Gastroesophageal sphincter (tissue), 4 donors: ENCODE measurements at regions not wholly inside any gene's neighbourhood (a gene's known extent, or its start where the extent isn't known, plus 50 kb on each side); places are given as distances from the start of the nearest gene placed in this dataset.

Source experiments
- ATAC-seq: fragments of 150-250 bp; one replicate; pipeline ENCODE4 v1.9.1; 2016; ENCODE audit warnings: mild to moderate bottlenecking, moderate library complexity
- H3K27ac ChIP-seq, 4 donors: fragments of 200-600 bp; sonication (generic) in 3 of 4; 1 replicate in 3 of 4; 2 replicates in 1 of 4; pipeline ENCODE4 v1.5.1; 2016 to 2019
- H3K27me3 ChIP-seq: fragments of 200-600 bp; sonication (generic); one replicate; pipeline ENCODE4 v1.5.1; 2019
- H3K36me3 ChIP-seq, 2 donors: fragments of 200-600 bp; sonication (generic); one replicate each; pipeline ENCODE4 v1.5.1; 2019; ENCODE audit warnings: control low read depth in 1 of 2
- H3K4me1 ChIP-seq, 3 donors: fragments of 200-600 bp; sonication (generic); 1 replicate in 2 of 3; 2 replicates in 1 of 3; pipeline ENCODE4 v1.5.1; 2016 to 2019; ENCODE audit warnings: control low read depth in 2 of 3
- H3K4me3 ChIP-seq, 2 donors: fragments of 200-600 bp; sonication (generic); one replicate each; pipeline ENCODE4 v1.5.1; 2019; ENCODE audit warnings: mild to moderate bottlenecking in 1 of 2, moderate library complexity in 1 of 2
- H3K9me3 ChIP-seq, 3 donors: fragments of 200-600 bp; sonication (generic); one replicate each; pipeline ENCODE4 v1.5.1; 2017 to 2019; ENCODE audit warnings: control low read depth in 2 of 3
- CTCF ChIP-seq, 4 experiments: fragments of 200-600 bp in 2 of 4; fragments of 450-650 bp in 2 of 4; sonication (generic) in 1 of 4; IDR thresholded peaks; one replicate each; pipeline ENCODE4 v1.5.1; 2017 to 2019; ENCODE audit warnings: antibody characterized with exemption in 4 of 4, mild to moderate bottlenecking in 2 of 4, moderate library complexity in 2 of 4
- EP300 ChIP-seq: sonication (generic); formaldehyde crosslinking; IDR thresholded peaks from one replicate; pipeline ENCODE4 v1.6.1; 2017; ENCODE audit warnings: antibody characterized with exemption, mild to moderate bottlenecking
- POLR2A ChIP-seq, 2 donors: fragments of 450-650 bp; IDR thresholded peaks; one replicate each; pipeline ENCODE4 v1.6.1; 2017; ENCODE audit warnings: antibody characterized with exemption in 2 of 2, mild to moderate bottlenecking in 2 of 2, moderate library complexity in 1 of 2
- POLR2AphosphoS5 ChIP-seq: sonication (generic); formaldehyde crosslinking; IDR thresholded peaks from one replicate; pipeline ENCODE4 v1.6.1; 2017; ENCODE audit warnings: antibody characterized with exemption
- WGBS, 2 donors: methylation state at CpG; one replicate each; pipeline ENCODE4 v1.1.5; 2018; ENCODE audit warnings: low coverage in 1 of 2; 5-methylcytosine and 5-hydroxymethylcytosine counted together

- no peak for ATAC-seq
- no peaks in the 10 kb centered on the region for H3K9me3 ChIP-seq
- H3K27ac ChIP-seq, result no peak overlapping the region
- no peaks in the 10 kb centered on the region for H3K36me3 ChIP-seq
- no peaks in the 10 kb centered on the region for H3K4me1 ChIP-seq
- no peaks in the 10 kb centered on the region for H3K27me3 ChIP-seq
- WGBS, 2 donors, result 71 to 77% methylated on average over 2 to 3 of the region's 3 CpGs
- no peak overlapping the region for H3K4me3 ChIP-seq
- TF ChIP-seq CTCF (IDR thresholded peaks at IDR 0.05) (no peak), POLR2A (IDR thresholded peaks at IDR 0.05) (no peak), EP300 (no peak), POLR2AphosphoS5 (no peak)
Measured at GRCh38 chr12:84222841-84223240, 689.8 kb downstream of the SLC6A15 start.

- Histone ChIP-seq H3K27me3 (no peaks in the 10 kb centered on the region), H3K27ac (no peak overlapping the region), H3K4me3 (no peak overlapping the region), H3K9me3 (no peaks in the 10 kb centered on the region), H3K4me1 (no peaks in the 10 kb centered on the region), H3K36me3 (no peaks in the 10 kb centered on the region)
- ATAC-seq, result no peak
- TF ChIP-seq EP300 (no peak), POLR2A (IDR thresholded peaks at IDR 0.05) (no peak), CTCF (IDR thresholded peaks at IDR 0.05) (no peak), POLR2AphosphoS5 (no peak)
- whole genome bisulfite sequencing, 2 donors, result 55 to 66% methylated on average over 1 of the region's 1 CpG
Measured at GRCh38 chr12:84218406-84218805, 694.2 kb downstream of the SLC6A15 start.

- no peaks in the 10 kb centered on the region for H3K27me3 ChIP-seq
- no peaks in the 10 kb centered on the region for H3K9me3 ChIP-seq
- WGBS, 2 donors, result 49% methylated on average over 2 of the region's 2 CpGs; no CpG with 5 or more reads in 1 of the 2 donors
- no peak for TF ChIP-seq EP300
- no peak for TF ChIP-seq POLR2AphosphoS5
- no peak for TF ChIP-seq POLR2A (IDR thresholded peaks at IDR 0.05)
- TF ChIP-seq CTCF (IDR thresholded peaks at IDR 0.05), result no peak
- H3K4me3 ChIP-seq, result no peak overlapping the region
- no peak for ATAC-seq
- H3K27ac ChIP-seq, result no peak overlapping the region
- H3K4me1 ChIP-seq, result no peaks in the 10 kb centered on the region
- H3K36me3 ChIP-seq, result no peaks in the 10 kb centered on the region
Measured at GRCh38 chr12:84201976-84202375, 710.6 kb downstream of the SLC6A15 start.

GRCh38 chr12:84198294-84198946 is 714.2 kb downstream of the SLC6A15 start:
- 56 to 58% methylated on average over 6 of the region's 6 CpGs for WGBS, 2 donors
- no peak overlapping the region for H3K4me3 ChIP-seq
- H3K9me3 ChIP-seq, result peaks cover 0 to 15% (median 0%) of the 10 kb centered on the region in 3 donors
- H3K4me1 ChIP-seq, result no peaks in the 10 kb centered on the region
- H3K27me3 ChIP-seq, result no peaks in the 10 kb centered on the region
- TF ChIP-seq POLR2A (IDR thresholded peaks at IDR 0.05), result no peak
- TF ChIP-seq POLR2AphosphoS5, result no peak
- no peak for TF ChIP-seq CTCF (IDR thresholded peaks at IDR 0.05)
- TF ChIP-seq EP300, result no peak
- ATAC-seq, result no peak
- no peaks in the 10 kb centered on the region for H3K36me3 ChIP-seq
- no peak overlapping the region for H3K27ac ChIP-seq

- H3K4me3 ChIP-seq, result no peak overlapping the region
- H3K4me1 ChIP-seq, result no peaks in the 10 kb centered on the region
- 50 to 59% methylated on average over 2 to 3 of the region's 3 CpGs for WGBS, 2 donors
- TF ChIP-seq EP300 (no peak), POLR2A (IDR thresholded peaks at IDR 0.05) (no peak), CTCF (IDR thresholded peaks at IDR 0.05) (no peak), POLR2AphosphoS5 (no peak)
- no peaks in the 10 kb centered on the region for H3K36me3 ChIP-seq
- no peaks in the 10 kb centered on the region for H3K27me3 ChIP-seq
- peaks cover 0 to 25% (median 0%) of the 10 kb centered on the region in 3 donors for H3K9me3 ChIP-seq
- ATAC-seq, result no peak
- no peak overlapping the region for H3K27ac ChIP-seq
Measured at GRCh38 chr12:84191779-84192178, 720.8 kb downstream of the SLC6A15 start.
